NOMO-1 treated with DMSO at 0.1 percent for 48 hours (cell line): ENCODE measurements at regions not wholly inside any gene's neighbourhood (a gene's known extent, or its start where the extent isn't known, plus 50 kb on each side); places are given as distances from the start of the nearest gene placed in this dataset.

Experiments
- DNase-seq: peaks from one replicate; lab custom pipeline; 2025; ENCODE audit not compliant: unreplicated experiment; lab: John Stamatoyannopoulos, UW

GRCh38 chr3:68328049-68328448 lies 604.3 kb downstream of the TAFA4 start:
- DNase-seq: no peak

GRCh38 chr3:68315964-68316363 lies 616.4 kb downstream of the TAFA4 start:
- DNase-seq: no peak

DNA sequence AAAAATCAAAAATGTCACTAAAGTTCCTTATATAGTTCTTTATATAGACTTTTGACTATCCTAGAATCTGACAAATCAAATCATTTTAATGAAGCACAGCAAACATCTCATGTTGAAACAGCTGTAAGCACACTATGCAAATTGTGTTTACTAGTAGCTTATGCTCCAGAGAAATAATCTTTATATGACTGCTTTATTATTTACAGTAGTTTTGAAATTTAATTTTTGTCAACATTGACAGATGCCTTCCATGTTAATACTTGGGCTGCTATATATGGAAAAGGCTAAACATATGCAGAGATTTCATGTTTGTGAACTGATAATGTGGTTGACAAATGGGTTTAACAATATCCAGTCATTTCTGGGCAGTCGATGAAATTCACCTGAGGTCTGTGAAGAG lies 616.8 kb downstream of the TAFA4 start:
- DNase-seq: no peak

DNA sequence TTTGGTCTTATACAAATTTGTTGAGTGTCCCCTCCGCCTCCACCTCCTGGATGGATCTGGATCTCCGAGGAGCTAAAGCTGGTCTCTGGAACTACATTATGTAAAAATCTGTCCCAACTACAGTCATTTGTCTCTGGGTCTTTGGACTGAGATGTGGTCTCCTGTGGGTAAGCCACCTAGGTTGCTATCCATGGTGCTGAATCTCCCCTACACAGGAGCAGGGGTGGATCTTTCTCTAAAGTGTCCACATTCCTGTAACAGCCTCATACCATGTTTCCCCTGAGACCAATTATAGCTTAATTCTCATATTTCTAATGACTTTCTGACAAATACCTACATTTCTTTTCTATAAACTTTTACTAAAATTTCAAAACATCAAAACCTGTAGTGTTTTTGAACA lies 625.8 kb downstream of the TAFA4 start:
- DNase-seq: no peak

GRCh38 chr3:68295457-68295856 lies 636.9 kb downstream of the TAFA4 start:
- no peak for DNase-seq

DNA sequence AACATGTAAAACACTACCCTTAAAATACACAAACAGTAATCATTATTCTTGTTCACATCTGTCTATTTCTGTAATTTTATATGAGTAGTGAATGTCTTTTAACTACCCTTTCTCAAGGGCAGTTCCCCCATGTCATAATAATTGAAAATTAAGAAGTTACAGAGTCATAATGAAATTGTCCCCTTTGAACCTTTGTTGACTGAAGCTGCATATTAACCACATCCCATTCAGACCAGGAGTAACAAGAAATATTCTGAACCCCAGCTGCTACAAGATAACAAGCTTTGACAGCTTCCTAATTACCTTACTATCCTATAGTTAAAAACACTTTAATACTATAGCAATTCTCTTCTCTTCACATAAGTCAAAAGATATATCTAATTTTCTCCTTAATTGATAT lies 635.9 kb upstream of the SUCLG2 start:
- DNase-seq: no peak

- no peak for DNase-seq
Measured at GRCh38 chr3:68288085-68288484, 633.7 kb upstream of the SUCLG2 start.

GRCh38 chr3:68287101-68287500 lies 632.7 kb upstream of the SUCLG2 start:
- DNase-seq: no peak

DNA sequence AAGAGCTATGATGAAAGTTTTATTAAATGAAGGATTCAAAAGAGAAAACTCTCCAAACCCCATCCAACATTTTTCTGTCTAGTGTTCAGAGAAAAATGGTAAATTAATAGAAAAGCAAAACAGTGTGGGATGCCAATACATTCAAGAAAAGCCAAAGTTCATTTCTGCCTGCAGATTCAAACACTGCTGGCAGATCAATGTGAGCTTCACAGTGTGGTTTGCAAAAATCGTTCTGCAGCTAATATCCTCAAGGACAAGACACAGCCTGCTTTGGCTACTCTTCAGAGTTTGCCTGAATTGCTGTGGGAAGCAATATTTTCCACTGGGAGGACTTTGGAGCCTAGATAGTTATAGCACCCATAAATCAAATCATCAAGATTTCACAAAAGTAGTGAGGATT lies 619.9 kb upstream of the SUCLG2 start:
- DNase-seq: no peak

GRCh38 chr3:68271145-68271544 lies 616.7 kb upstream of the SUCLG2 start:
- no peak for DNase-seq

- DNase-seq: no peak
Measured at GRCh38 chr3:68256635-68257223, 602.3 kb upstream of the SUCLG2 start.

- no peak for DNase-seq
Measured at GRCh38 chr3:68249265-68249664, 594.9 kb upstream of the SUCLG2 start.

GRCh38 chr3:68242606-68243005 lies 588.2 kb upstream of the SUCLG2 start:
- no peak for DNase-seq

- DNase-seq: no peak
Measured at GRCh38 chr3:68239542-68239941, 585.1 kb upstream of the SUCLG2 start.

- no peak for DNase-seq
Measured at GRCh38 chr3:68234076-68234780, 579.8 kb upstream of the SUCLG2 start.

GRCh38 chr3:68228856-68229255 lies 574.4 kb upstream of the SUCLG2 start:
- no peak for DNase-seq

- no peak for DNase-seq
Measured at GRCh38 chr3:68220832-68221231, 566.4 kb upstream of the SUCLG2 start.

DNA sequence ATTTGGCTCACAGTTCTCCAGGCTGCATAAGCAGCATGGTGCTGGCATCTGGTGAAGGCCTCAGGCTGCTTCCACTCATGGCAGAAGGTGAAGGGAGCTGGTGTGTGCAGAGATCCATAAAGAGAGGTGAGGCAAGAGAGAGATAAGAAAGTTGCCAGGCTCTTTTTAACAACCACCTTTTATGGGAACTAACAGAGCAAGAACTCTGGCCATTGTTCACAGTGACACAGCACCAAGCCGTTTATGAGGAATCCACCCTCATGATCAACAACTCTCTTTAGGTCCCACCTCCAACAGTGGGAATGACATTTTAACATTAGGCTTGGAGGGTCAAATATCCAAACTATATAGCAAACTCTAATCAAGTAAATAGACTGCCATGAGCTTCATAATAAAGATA lies 557.2 kb upstream of the SUCLG2 start:
- DNase-seq: no peak

DNA sequence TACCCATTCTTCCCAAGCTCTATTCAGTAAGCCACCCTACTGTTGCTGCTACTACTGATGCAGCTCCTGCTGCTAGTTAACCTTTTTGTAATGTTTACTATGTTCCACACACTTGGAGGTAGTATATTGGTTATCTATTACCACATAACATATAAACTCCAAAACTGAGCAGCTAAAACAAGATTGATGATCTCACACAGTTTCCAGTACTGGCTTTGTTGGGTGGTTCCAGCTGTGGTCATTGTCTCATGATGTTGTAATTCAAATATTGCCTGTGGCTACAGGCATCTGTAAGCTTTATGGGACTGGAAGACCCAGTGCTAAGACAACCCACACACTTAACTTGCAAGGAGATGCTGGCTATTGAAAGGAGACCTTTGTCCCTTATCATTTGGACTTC lies 556.2 kb upstream of the SUCLG2 start:
- no peak for DNase-seq

- DNase-seq: no peak
Measured at GRCh38 chr3:68207327-68207726, 552.9 kb upstream of the SUCLG2 start.

- DNase-seq: no peak
Measured at GRCh38 chr3:68206524-68207117, 552.2 kb upstream of the SUCLG2 start.

DNA sequence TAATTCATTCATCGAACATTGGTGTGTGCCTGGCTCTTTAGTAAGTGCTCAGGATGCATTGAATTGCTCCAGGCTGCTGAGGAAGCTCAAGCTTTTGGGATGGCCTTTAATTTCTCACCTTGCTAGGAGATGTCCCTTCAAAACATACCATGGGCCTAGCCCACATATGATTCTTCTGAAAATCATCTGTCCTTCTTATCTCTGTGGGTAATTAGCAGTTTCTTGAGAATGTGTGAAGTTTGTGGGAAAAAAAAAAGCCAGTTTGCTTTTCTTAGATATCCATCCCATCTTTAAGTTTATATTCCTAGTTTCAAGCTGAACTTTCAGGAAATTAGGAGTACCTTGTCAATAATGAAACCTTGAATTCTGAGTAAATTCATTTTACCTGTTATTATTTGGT lies 532.3 kb upstream of the SUCLG2 start:
- no peak for DNase-seq

DNA sequence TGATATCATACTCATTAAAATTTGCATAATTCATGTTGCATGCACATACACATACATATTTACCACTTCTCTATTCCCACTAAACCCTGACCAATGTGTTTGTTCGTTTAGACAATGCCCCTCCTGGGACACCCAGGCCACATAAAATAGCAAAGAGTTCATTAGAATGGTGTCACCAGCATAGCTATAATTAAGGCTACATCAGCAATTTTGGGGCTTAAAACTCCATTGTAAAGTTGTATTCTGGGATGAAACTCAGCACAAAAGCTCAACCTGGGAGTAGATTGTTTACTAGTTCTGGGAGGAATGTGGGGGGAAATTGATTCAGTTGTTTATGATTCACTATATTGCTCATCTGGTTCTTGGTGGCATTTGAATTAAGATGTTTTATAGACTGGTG lies 522.2 kb upstream of the SUCLG2 start:
- no peak for DNase-seq
